ENCODE measurements at regions not wholly inside any gene's neighbourhood (a gene's known extent, or its start where the extent isn't known, plus 50 kb on each side); places are given as distances from the start of the nearest gene placed in this dataset.

DNA sequence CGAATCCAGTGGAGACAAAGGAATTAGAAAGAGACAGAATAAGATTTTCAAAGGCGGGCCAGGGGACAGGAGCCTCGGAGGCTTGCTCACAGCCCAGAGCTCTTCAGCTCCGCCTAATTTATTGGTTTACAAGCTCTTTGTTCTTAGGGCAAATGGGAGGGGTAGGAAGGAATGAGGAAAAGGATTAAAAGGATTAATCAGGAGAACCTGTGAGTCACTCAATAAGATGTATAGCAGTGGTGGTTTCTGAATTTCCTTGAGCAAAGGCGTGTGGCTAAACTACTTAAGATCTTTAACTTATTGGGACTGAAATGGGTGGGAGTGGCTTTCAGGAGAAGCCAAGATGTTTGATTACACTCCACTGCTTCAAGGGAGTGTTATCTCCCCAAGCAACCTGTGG, 456.0 kb upstream of the SPANXN1 start:
- TF ChIP-seq POLR2A (IDR thresholded peaks at IDR 0.05) = no peak
- TF ChIP-seq, protein P1, sequence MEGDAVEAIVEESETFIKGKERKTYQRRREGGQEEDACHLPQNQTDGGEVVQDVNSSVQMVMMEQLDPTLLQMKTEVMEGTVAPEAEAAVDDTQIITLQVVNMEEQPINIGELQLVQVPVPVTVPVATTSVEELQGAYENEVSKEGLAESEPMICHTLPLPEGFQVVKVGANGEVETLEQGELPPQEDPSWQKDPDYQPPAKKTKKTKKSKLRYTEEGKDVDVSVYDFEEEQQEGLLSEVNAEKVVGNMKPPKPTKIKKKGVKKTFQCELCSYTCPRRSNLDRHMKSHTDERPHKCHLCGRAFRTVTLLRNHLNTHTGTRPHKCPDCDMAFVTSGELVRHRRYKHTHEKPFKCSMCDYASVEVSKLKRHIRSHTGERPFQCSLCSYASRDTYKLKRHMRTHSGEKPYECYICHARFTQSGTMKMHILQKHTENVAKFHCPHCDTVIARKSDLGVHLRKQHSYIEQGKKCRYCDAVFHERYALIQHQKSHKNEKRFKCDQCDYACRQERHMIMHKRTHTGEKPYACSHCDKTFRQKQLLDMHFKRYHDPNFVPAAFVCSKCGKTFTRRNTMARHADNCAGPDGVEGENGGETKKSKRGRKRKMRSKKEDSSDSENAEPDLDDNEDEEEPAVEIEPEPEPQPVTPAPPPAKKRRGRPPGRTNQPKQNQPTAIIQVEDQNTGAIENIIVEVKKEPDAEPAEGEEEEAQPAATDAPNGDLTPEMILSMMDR (IDR thresholded peaks at IDR 0.05) = no peak
